H9 (cell line): ENCODE measurements at regions not wholly inside any gene's neighbourhood (a gene's known extent, or its start where the extent isn't known, plus 50 kb on each side); places are given as distances from the start of the nearest gene placed in this dataset.

Experiments
- DNase-seq: peaks from one replicate; pipeline ENCODE4 v3.0.0-alpha.2; 2017
- H2AFZ ChIP-seq: one replicate; pipeline ENCODE4 v1.6.1; 2013; ENCODE audit warnings: mild to moderate bottlenecking, low read length, control low read depth, moderate library complexity
- H2AK5ac ChIP-seq: 2 replicates; pipeline ENCODE4 v1.6.1; 2013; ENCODE audit warnings: low read length, control low read depth, mixed read lengths; ENCODE audit not compliant: insufficient read length
- H2BK120ac ChIP-seq: one replicate; pipeline ENCODE4 v1.6.1; 2013; ENCODE audit warnings: low read depth, mild to moderate bottlenecking, low read length, control low read depth, inconsistent platforms; ENCODE audit not compliant: poor library complexity, severe bottlenecking
- H2BK12ac ChIP-seq: 2 replicates; pipeline ENCODE4 v1.6.1; 2013; ENCODE audit warnings: low read length, control low read depth, mixed read lengths, low read depth; ENCODE audit not compliant: insufficient read length
- H2BK15ac ChIP-seq: 2 replicates; pipeline ENCODE4 v1.6.1; 2013; ENCODE audit warnings: low read depth, low read length, control low read depth
- H2BK20ac ChIP-seq: one replicate; pipeline ENCODE4 v1.6.1; 2013; ENCODE audit warnings: low read depth, mild to moderate bottlenecking, low read length, control low read depth, inconsistent platforms; ENCODE audit not compliant: poor library complexity, severe bottlenecking
- H2BK5ac ChIP-seq: 2 replicates; pipeline ENCODE4 v1.6.1; 2013; ENCODE audit warnings: low read length, control low read depth, mixed read lengths; ENCODE audit not compliant: insufficient read length
- H3K14ac ChIP-seq: 2 replicates; pipeline ENCODE4 v1.6.1; 2013; ENCODE audit warnings: low read length, control low read depth; ENCODE audit not compliant: insufficient read depth
- H3K18ac ChIP-seq: 2 replicates; pipeline ENCODE4 v1.6.1; 2013; ENCODE audit warnings: low read depth, mild to moderate bottlenecking, mixed read lengths, low read length, control low read depth; ENCODE audit not compliant: insufficient read length
- H3K23ac ChIP-seq: 2 replicates; pipeline ENCODE4 v1.6.1; 2013; ENCODE audit warnings: low read length, control low read depth, mixed read lengths, low read depth; ENCODE audit not compliant: insufficient read length
- H3K23me2 ChIP-seq: 2 replicates; pipeline ENCODE4 v1.6.1; 2013; ENCODE audit warnings: low read depth, mild to moderate bottlenecking, mixed read lengths, low read length, control low read depth; ENCODE audit not compliant: insufficient read length, poor library complexity, severe bottlenecking
- H3K27ac ChIP-seq: 2 replicates; pipeline ENCODE4 v1.5.1; 2013; ENCODE audit warnings: low read length, control low read depth, mixed read lengths, low read depth; ENCODE audit not compliant: insufficient read length
- H3K27me3 ChIP-seq: 2 replicates; pipeline ENCODE4 v1.6.1; 2013; ENCODE audit warnings: low read length, control low read depth, inconsistent platforms; ENCODE audit not compliant: insufficient read depth
- H3K4ac ChIP-seq: 2 replicates; pipeline ENCODE4 v1.6.1; 2013; ENCODE audit warnings: low read depth, mild to moderate bottlenecking, control low read depth, inconsistent platforms, low read length, moderate library complexity
- H3K4me1 ChIP-seq: 2 replicates; pipeline ENCODE4 v1.6.1; 2013; ENCODE audit warnings: low read length, control low read depth, inconsistent platforms; ENCODE audit not compliant: insufficient read depth
- H3K4me2 ChIP-seq: 2 replicates; pipeline ENCODE4 v1.6.1; 2013; ENCODE audit warnings: low read length, control low read depth, mixed read lengths; ENCODE audit not compliant: insufficient read length, insufficient read depth
- H3K56ac ChIP-seq: 2 replicates; pipeline ENCODE4 v1.6.1; 2013; ENCODE audit warnings: low read depth, mild to moderate bottlenecking, mixed read lengths, low read length, control low read depth; ENCODE audit not compliant: insufficient read length
- H3K79me1 ChIP-seq: 2 replicates; pipeline ENCODE4 v1.6.1; 2013; ENCODE audit warnings: low read depth, mild to moderate bottlenecking, moderate library complexity, low read length, control low read depth, inconsistent platforms; ENCODE audit not compliant: insufficient read depth, poor library complexity, severe bottlenecking
- H3K79me2 ChIP-seq: 2 replicates; pipeline ENCODE4 v1.6.1; 2013; ENCODE audit warnings: low read length, control low read depth, inconsistent platforms; ENCODE audit not compliant: insufficient read depth
- H3K9ac ChIP-seq: 2 replicates; pipeline ENCODE4 v1.6.1; 2013; ENCODE audit warnings: low read length, control low read depth, mixed read lengths; ENCODE audit not compliant: insufficient read length; ENCODE audit errors: extremely low read depth
- H3K9me3 ChIP-seq: one replicate; pipeline ENCODE4 v1.6.1; 2013; ENCODE audit warnings: low read depth, low read length, inconsistent platforms; ENCODE audit not compliant: control insufficient read depth
- H3T11ph ChIP-seq: one replicate; pipeline ENCODE4 v1.6.1; 2013; ENCODE audit warnings: mild to moderate bottlenecking, low read length, control low read depth, inconsistent platforms
- H4K20me1 ChIP-seq: one replicate; pipeline ENCODE4 v1.6.1; 2013; ENCODE audit not compliant: control insufficient read depth, insufficient read length, insufficient read depth
- H4K5ac ChIP-seq: 2 replicates; pipeline ENCODE4 v1.6.1; 2013; ENCODE audit warnings: low read depth, mild to moderate bottlenecking, mixed read lengths, low read length, control low read depth; ENCODE audit not compliant: insufficient read length
- H4K8ac ChIP-seq: replicated peaks from 2 replicates; pipeline ENCODE4 v1.6.1; 2013; ENCODE audit warnings: low read length, control low read depth, mixed read lengths, low read depth; ENCODE audit not compliant: insufficient read length
- H4K91ac ChIP-seq: 2 replicates; pipeline ENCODE4 v1.6.1; 2013; ENCODE audit warnings: low read depth, mild to moderate bottlenecking, moderate library complexity, mixed read lengths, low read length, control low read depth; ENCODE audit not compliant: insufficient read length
- H3K27ac Mint-ChIP-seq, 3 experiments: 2 replicates in 2 of 3; 3 replicates in 1 of 3; pipeline ENCODE4 v1.8.0; 2020 to 2021; ENCODE audit warnings: mixed read lengths in 3 of 3, mild to moderate bottlenecking in 1 of 3, moderate library complexity in 1 of 3
- H3K27me3 Mint-ChIP-seq: 2 replicates; pipeline ENCODE4 v1.8.0; 2021; ENCODE audit warnings: low read depth, mild to moderate bottlenecking, moderate library complexity, mixed read lengths
- H3K36me3 Mint-ChIP-seq, 3 experiments: 2 replicates in 2 of 3; 3 replicates in 1 of 3; pipeline ENCODE4 v1.8.0; 2020 to 2021; ENCODE audit warnings: low read depth in 3 of 3, mixed read lengths in 3 of 3; ENCODE audit not compliant: insufficient read depth in 1 of 3
- H3K4me1 Mint-ChIP-seq, 2 experiments: 2 replicates each; pipeline ENCODE4 v1.8.0; 2020; ENCODE audit warnings: mixed read lengths in 2 of 2
- H3K4me3 Mint-ChIP-seq, 2 experiments: 2 replicates in 1 of 2; 3 replicates in 1 of 2; pipeline ENCODE4 v1.8.0; 2020 to 2021; ENCODE audit warnings: mild to moderate bottlenecking in 2 of 2, mixed read lengths in 2 of 2, moderate library complexity in 1 of 2
- H3K9me3 Mint-ChIP-seq, 2 experiments: 2 replicates in 1 of 2; 3 replicates in 1 of 2; pipeline ENCODE4 v1.8.0; 2020; ENCODE audit warnings: mild to moderate bottlenecking in 2 of 2, mixed read lengths in 2 of 2, moderate library complexity in 1 of 2
- WGBS: extraction: QIAGEN DNeasy Blood & Tissue Kit; methylation state at CpG from one replicate; pipeline ENCODE4 v1.1.7; 2013; ENCODE audit warnings: missing lambda C conversion rate, low lambda C conversion rate, mixed read lengths; ENCODE audit not compliant: insufficient read length; ENCODE audit errors: extremely low coverage; 5-methylcytosine and 5-hydroxymethylcytosine counted together
- TF ChIP-seq, protein P1 (sequence below): fragments of 200-600 bp; sonication (generic); conservative IDR thresholded peaks from 3 replicates; pipeline ENCODE4 v1.8.0; 2021; ENCODE audit warnings: antibody characterized with exemption, mild to moderate bottlenecking

GRCh38 chr11:91700854-91701253 is 523.8 kb upstream of the FAT3 start:
- no peak overlapping the region for H4K8ac ChIP-seq
- H3K9ac ChIP-seq = no peak overlapping the region
- Mint-ChIP-seq H3K36me3 (no peaks in the 10 kb centered on the region), H3K4me3 (no peak overlapping the region), H3K27ac (no peak overlapping the region), H3K9me3 (no peaks in the 10 kb centered on the region), H3K27me3 (no peaks in the 10 kb centered on the region), H3K4me1 (no peaks in the 10 kb centered on the region)
- H3K23me2 ChIP-seq = no peaks in the 10 kb centered on the region
- no peak overlapping the region for H3K4ac ChIP-seq
- H4K5ac ChIP-seq = no peak overlapping the region
- no peaks in the 10 kb centered on the region for H3K79me2 ChIP-seq
- H2AK5ac ChIP-seq = no peak overlapping the region
- no peak overlapping the region for H2AFZ ChIP-seq
- H2BK12ac ChIP-seq = no peak overlapping the region
- no peak overlapping the region for H3K27ac ChIP-seq
- H3T11ph ChIP-seq = no peak overlapping the region
- H2BK20ac ChIP-seq = no peak overlapping the region
- H2BK15ac ChIP-seq = no peak overlapping the region
- no peaks in the 10 kb centered on the region for H3K27me3 ChIP-seq
- H4K91ac ChIP-seq = no peak overlapping the region
- no peaks in the 10 kb centered on the region for H4K20me1 ChIP-seq
- H3K56ac ChIP-seq = no peak overlapping the region
- no peak overlapping the region for H2BK5ac ChIP-seq
- no peak overlapping the region for H3K23ac ChIP-seq
- H3K79me1 ChIP-seq = no peaks in the 10 kb centered on the region
- no CpG with 5 or more reads among the region's 2 CpGs for WGBS
- H2BK120ac ChIP-seq = no peak overlapping the region
- no peak overlapping the region for H3K18ac ChIP-seq
- H3K4me1 ChIP-seq = no peaks in the 10 kb centered on the region
- H3K4me2 ChIP-seq = no peak overlapping the region
- DNase-seq = no peak
- TF ChIP-seq, protein P1, sequence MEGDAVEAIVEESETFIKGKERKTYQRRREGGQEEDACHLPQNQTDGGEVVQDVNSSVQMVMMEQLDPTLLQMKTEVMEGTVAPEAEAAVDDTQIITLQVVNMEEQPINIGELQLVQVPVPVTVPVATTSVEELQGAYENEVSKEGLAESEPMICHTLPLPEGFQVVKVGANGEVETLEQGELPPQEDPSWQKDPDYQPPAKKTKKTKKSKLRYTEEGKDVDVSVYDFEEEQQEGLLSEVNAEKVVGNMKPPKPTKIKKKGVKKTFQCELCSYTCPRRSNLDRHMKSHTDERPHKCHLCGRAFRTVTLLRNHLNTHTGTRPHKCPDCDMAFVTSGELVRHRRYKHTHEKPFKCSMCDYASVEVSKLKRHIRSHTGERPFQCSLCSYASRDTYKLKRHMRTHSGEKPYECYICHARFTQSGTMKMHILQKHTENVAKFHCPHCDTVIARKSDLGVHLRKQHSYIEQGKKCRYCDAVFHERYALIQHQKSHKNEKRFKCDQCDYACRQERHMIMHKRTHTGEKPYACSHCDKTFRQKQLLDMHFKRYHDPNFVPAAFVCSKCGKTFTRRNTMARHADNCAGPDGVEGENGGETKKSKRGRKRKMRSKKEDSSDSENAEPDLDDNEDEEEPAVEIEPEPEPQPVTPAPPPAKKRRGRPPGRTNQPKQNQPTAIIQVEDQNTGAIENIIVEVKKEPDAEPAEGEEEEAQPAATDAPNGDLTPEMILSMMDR = no peak
- no peak overlapping the region for H3K14ac ChIP-seq
- no peaks in the 10 kb centered on the region for H3K9me3 ChIP-seq
